Astrocyte (in vitro differentiated cells and primary cell): ENCODE measurements at regions not wholly inside any gene's neighbourhood (a gene's known extent, or its start where the extent isn't known, plus 50 kb on each side); places are given as distances from the start of the nearest gene placed in this dataset.

Experiments
- EZH2 ChIP-seq: IDR thresholded peaks from 2 replicates; pipeline ENCODE4 v1.6.1; 2012; ENCODE audit warnings: mild to moderate bottlenecking, low read length, inconsistent platforms; ENCODE audit not compliant: insufficient read depth
- TF ChIP-seq, protein P1 (sequence below): IDR thresholded peaks from 2 replicates; pipeline ENCODE4 v1.5.1; 2011; ENCODE audit warnings: low read depth, mild to moderate bottlenecking, inconsistent platforms, low read length, moderate library complexity; ENCODE audit not compliant: insufficient read depth

DNA sequence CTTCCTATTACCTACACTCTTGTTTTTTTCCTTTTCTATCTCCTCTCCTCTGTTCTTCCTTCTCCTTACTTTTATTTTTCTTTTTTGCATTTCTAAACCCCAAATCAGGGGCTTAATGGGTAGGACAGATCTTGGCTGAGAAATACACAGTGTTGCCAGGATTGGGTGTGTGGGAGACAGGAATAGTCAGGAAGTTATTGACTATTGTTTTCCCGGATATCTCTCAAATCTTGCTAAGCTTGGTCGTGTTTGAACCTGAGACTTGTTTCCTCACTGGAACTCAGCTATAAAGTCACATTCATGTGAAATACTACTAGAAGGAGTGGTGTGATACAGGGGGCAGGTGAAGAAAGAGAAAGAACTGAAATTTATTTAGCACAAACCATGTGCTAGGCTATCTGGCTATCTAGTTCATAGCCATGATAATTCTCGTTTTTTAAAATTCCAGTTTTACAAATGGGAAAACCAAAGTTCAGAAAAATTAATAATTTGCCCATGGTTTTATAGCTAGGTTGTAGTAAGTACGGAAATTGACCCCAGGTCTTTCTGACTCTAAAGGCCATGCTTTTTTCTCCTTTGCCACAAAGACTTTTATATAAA lies 343.2 kb upstream of the UMPS start:
- TF ChIP-seq, protein P1, sequence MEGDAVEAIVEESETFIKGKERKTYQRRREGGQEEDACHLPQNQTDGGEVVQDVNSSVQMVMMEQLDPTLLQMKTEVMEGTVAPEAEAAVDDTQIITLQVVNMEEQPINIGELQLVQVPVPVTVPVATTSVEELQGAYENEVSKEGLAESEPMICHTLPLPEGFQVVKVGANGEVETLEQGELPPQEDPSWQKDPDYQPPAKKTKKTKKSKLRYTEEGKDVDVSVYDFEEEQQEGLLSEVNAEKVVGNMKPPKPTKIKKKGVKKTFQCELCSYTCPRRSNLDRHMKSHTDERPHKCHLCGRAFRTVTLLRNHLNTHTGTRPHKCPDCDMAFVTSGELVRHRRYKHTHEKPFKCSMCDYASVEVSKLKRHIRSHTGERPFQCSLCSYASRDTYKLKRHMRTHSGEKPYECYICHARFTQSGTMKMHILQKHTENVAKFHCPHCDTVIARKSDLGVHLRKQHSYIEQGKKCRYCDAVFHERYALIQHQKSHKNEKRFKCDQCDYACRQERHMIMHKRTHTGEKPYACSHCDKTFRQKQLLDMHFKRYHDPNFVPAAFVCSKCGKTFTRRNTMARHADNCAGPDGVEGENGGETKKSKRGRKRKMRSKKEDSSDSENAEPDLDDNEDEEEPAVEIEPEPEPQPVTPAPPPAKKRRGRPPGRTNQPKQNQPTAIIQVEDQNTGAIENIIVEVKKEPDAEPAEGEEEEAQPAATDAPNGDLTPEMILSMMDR, result no peak
- no peak for TF ChIP-seq EZH2
